Endodermal cell (in vitro differentiated cells): ENCODE measurements at regions not wholly inside any gene's neighbourhood (a gene's known extent, or its start where the extent isn't known, plus 50 kb on each side); places are given as distances from the start of the nearest gene placed in this dataset.

Experiments
- DNase-seq: peaks from one replicate; pipeline ENCODE4 v3.0.0-alpha.2; 2017
- H3K27ac ChIP-seq: 2 replicates; pipeline ENCODE4 v1.5.1; 2013; ENCODE audit warnings: mild to moderate bottlenecking, low read depth, low read length, moderate library complexity
- H3K27me3 ChIP-seq: 2 replicates; pipeline ENCODE4 v1.6.1; 2013; ENCODE audit warnings: mild to moderate bottlenecking, low read length, moderate library complexity; ENCODE audit not compliant: insufficient read depth, control insufficient read depth, poor library complexity, severe bottlenecking
- H3K36me3 ChIP-seq: 2 replicates; pipeline ENCODE4 v1.7.0; 2013; ENCODE audit warnings: mild to moderate bottlenecking, low read length, moderate library complexity; ENCODE audit not compliant: control insufficient read depth, insufficient read depth
- H3K4me1 ChIP-seq: one replicate; pipeline ENCODE4 v1.7.0; 2013; ENCODE audit warnings: low read length; ENCODE audit not compliant: control insufficient read depth, insufficient read depth
- H3K4me3 ChIP-seq: 2 replicates; pipeline ENCODE4 v1.5.1; 2013; ENCODE audit warnings: mild to moderate bottlenecking, low read length, moderate library complexity
- H3K9ac ChIP-seq: 2 replicates; pipeline ENCODE4 v1.6.1; 2013; ENCODE audit warnings: mild to moderate bottlenecking, low read length, moderate library complexity; ENCODE audit not compliant: poor library complexity, severe bottlenecking; ENCODE audit errors: extremely low read depth
- H3K9me3 ChIP-seq: 2 replicates; pipeline ENCODE4 v1.6.1; 2013; ENCODE audit warnings: mild to moderate bottlenecking, low read length, moderate library complexity; ENCODE audit not compliant: control insufficient read depth
- H3K27ac Mint-ChIP-seq: 2 replicates; pipeline ENCODE4 v1.8.0; 2020; ENCODE audit warnings: mixed read lengths
- H3K27me3 Mint-ChIP-seq: 2 replicates; pipeline ENCODE4 v1.8.0; 2021; ENCODE audit warnings: mild to moderate bottlenecking, mixed read lengths; ENCODE audit not compliant: insufficient read depth
- H3K36me3 Mint-ChIP-seq: 2 replicates; pipeline ENCODE4 v1.8.0; 2020; ENCODE audit warnings: low read depth, mixed read lengths
- H3K4me1 Mint-ChIP-seq: 2 replicates; pipeline ENCODE4 v1.8.0; 2020; ENCODE audit warnings: mixed read lengths
- H3K4me3 Mint-ChIP-seq: 2 replicates; pipeline ENCODE4 v1.8.0; 2020; ENCODE audit warnings: mild to moderate bottlenecking, moderate library complexity, mixed read lengths
- H3K9me3 Mint-ChIP-seq: 2 replicates; pipeline ENCODE4 v1.8.0; 2020; ENCODE audit warnings: mild to moderate bottlenecking, mixed read lengths
- WGBS, 2 experiments: methylation state at CpG; one replicate each; pipeline versions ENCODE4 v1.1.5 to v1.1.7; 2013; ENCODE audit warnings: missing lambda C conversion rate in 2 of 2, mixed read lengths in 1 of 2; ENCODE audit not compliant: insufficient coverage in 1 of 2, insufficient read length in 1 of 2; 5-methylcytosine and 5-hydroxymethylcytosine counted together
- TF ChIP-seq, protein P1 (sequence below): fragments of 200-600 bp; sonication (generic); conservative IDR thresholded peaks from 2 replicates; pipeline ENCODE4 v1.5.0; 2021; ENCODE audit warnings: antibody characterized with exemption, mild to moderate bottlenecking

DNA sequence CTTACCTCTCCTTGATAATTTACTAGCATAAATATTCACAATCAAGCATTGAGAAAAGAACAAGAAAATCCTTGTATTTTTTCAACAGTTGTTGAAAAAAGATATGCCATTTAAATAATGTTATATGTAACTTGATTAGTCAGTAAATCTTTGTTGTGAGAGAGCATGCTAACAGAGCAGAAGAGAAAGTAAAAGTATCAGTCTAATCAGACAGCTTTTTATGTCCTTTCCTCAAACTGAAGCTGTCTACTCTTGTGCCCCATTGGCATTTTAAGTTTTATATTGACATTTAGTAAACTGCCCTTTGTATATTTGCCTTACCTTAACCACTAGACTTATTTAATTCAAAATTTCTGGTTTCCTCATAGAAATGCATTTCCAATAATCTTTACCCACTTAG, 668.7 kb downstream of the OTOL1 start:
- H3K9me3 ChIP-seq = no peaks in the 10 kb centered on the region
- H3K4me1 ChIP-seq = no peaks in the 10 kb centered on the region
- no peaks in the 10 kb centered on the region for H3K27me3 ChIP-seq
- no peak overlapping the region for H3K27ac ChIP-seq
- Mint-ChIP-seq H3K9me3 (no peaks in the 10 kb centered on the region), H3K27me3 (no peaks in the 10 kb centered on the region), H3K4me3 (no peak overlapping the region), H3K27ac (no peak overlapping the region), H3K4me1 (peaks cover 9% of the 10 kb centered on the region), H3K36me3 (no peaks in the 10 kb centered on the region)
- H3K36me3 ChIP-seq = no peaks in the 10 kb centered on the region
- TF ChIP-seq, protein P1, sequence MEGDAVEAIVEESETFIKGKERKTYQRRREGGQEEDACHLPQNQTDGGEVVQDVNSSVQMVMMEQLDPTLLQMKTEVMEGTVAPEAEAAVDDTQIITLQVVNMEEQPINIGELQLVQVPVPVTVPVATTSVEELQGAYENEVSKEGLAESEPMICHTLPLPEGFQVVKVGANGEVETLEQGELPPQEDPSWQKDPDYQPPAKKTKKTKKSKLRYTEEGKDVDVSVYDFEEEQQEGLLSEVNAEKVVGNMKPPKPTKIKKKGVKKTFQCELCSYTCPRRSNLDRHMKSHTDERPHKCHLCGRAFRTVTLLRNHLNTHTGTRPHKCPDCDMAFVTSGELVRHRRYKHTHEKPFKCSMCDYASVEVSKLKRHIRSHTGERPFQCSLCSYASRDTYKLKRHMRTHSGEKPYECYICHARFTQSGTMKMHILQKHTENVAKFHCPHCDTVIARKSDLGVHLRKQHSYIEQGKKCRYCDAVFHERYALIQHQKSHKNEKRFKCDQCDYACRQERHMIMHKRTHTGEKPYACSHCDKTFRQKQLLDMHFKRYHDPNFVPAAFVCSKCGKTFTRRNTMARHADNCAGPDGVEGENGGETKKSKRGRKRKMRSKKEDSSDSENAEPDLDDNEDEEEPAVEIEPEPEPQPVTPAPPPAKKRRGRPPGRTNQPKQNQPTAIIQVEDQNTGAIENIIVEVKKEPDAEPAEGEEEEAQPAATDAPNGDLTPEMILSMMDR = no peak
- H3K4me3 ChIP-seq = no peak overlapping the region
- no peak overlapping the region for H3K9ac ChIP-seq
- DNase-seq = no peak

DNA sequence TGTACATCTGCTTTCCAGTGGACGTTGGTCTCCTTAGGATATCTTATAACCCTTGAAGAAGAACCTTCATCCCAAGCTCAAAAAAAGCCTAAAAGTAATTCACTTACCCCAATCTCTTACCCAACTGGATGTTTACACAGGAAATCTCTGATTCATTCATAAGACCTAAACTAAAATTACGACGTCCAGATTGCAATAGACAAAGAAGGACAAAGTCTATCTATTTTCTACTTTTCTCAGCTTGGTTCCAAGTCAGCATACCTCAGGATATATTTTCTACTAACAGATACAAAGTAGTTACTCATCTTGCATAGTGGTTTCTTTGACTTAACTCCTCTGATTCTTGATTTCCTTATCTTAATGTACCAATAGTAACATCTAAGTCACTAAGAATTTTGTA, 669.9 kb downstream of the OTOL1 start:
- WGBS, 2 experiments = 94 to 100% methylated on average over 2 to 3 of the region's 3 CpGs
- no peaks in the 10 kb centered on the region for H3K9me3 Mint-ChIP-seq
- H3K36me3 Mint-ChIP-seq = no peaks in the 10 kb centered on the region
- DNase-seq = no peak
- TF ChIP-seq, protein P1 = no peak
- Histone ChIP-seq H3K27me3 (no peaks in the 10 kb centered on the region), H3K27ac (no peak overlapping the region), H3K36me3 (no peaks in the 10 kb centered on the region), H3K4me1 (no peaks in the 10 kb centered on the region), H3K9me3 (no peaks in the 10 kb centered on the region), H3K4me3 (no peak overlapping the region), H3K9ac (no peak overlapping the region)
- H3K4me1 Mint-ChIP-seq = peaks cover 9% of the 10 kb centered on the region
- no peaks in the 10 kb centered on the region for H3K27me3 Mint-ChIP-seq
- H3K27ac Mint-ChIP-seq = no peak overlapping the region
- no peak overlapping the region for H3K4me3 Mint-ChIP-seq

DNA sequence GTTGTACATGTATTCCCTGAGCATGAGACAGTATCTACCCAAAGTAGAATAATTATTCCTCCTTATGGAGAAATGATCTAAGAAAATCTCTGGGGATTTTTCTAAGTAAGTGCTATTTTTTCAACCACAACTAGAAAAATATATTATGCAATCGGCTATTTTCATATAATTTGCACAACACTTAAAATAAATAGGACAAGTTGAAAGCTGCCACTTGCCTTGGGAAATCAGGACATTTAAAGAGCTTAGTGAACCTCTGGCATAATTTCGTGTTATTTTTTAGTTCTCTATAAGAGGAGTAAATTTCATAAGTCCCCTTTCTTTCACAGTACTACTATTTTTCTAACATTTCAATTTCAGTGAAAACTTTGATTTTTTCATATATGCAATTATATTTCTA, 672.1 kb downstream of the OTOL1 start:
- Mint-ChIP-seq H3K36me3 (no peaks in the 10 kb centered on the region), H3K4me3 (no peak overlapping the region), H3K27ac (no peak overlapping the region), H3K9me3 (peaks cover 4% of the 10 kb centered on the region), H3K4me1 (peaks cover 9% of the 10 kb centered on the region), H3K27me3 (no peaks in the 10 kb centered on the region)
- no peak for DNase-seq
- Histone ChIP-seq H3K4me3 (no peak overlapping the region), H3K4me1 (no peaks in the 10 kb centered on the region), H3K27me3 (no peaks in the 10 kb centered on the region), H3K36me3 (no peaks in the 10 kb centered on the region), H3K9me3 (peaks cover 11% of the 10 kb centered on the region), H3K27ac (no peak overlapping the region), H3K9ac (no peak overlapping the region)
- WGBS, 2 experiments = 96% methylated on average over 2 of the region's 2 CpGs; no CpG with 5 or more reads in 1 of the 2 experiments
- TF ChIP-seq, protein P1 = no peak
